Activated naive CD8-positive, alpha-beta T cell treated with anti-CD3 and anti-CD28 coated beads, Interleukin-2, amount 50 U/mL, for 24 hours (primary cell): ENCODE measurements at regions not wholly inside any gene's neighbourhood (a gene's known extent, or its start where the extent isn't known, plus 50 kb on each side); places are given as distances from the start of the nearest gene placed in this dataset.
"Not testable (repeated sequence)": the region's sequence is repeated elsewhere in the genome, so short reads cannot be mapped to it uniquely, and the experiment has no call there.

Source experiments
- ATAC-seq: fragments of 150-1000 bp; cut with Tn5 transposase; one replicate; pipeline ENCODE4 v1.10.0; 2021
- DNase-seq: peaks from one replicate; pipeline ENCODE4 v3.0.0; 2021
- H3K27ac Mint-ChIP-seq: one replicate; pipeline ENCODE4 v1.8.0; 2021; ENCODE audit warnings: mild to moderate bottlenecking, mixed read lengths
- H3K27me3 Mint-ChIP-seq: one replicate; pipeline ENCODE4 v1.8.0; 2021; ENCODE audit warnings: mixed read lengths
- H3K36me3 Mint-ChIP-seq: one replicate; pipeline ENCODE4 v1.8.0; 2021; ENCODE audit warnings: low read depth, mixed read lengths
- H3K4me1 Mint-ChIP-seq: one replicate; pipeline ENCODE4 v1.8.0; 2021; ENCODE audit warnings: mixed read lengths
- H3K4me3 Mint-ChIP-seq: one replicate; pipeline ENCODE4 v1.8.0; 2021; ENCODE audit warnings: mild to moderate bottlenecking, moderate library complexity, mixed read lengths
- H3K9me3 Mint-ChIP-seq: one replicate; pipeline ENCODE4 v1.8.0; 2021; ENCODE audit warnings: mixed read lengths

GRCh38 chr9:73951147-73951546 lies 546.0 kb upstream of the RORB start:
- no peak overlapping the region for H3K27ac Mint-ChIP-seq
- ATAC-seq (no peak), DNase-seq (no peak)
- H3K36me3 Mint-ChIP-seq, result no peaks in the 10 kb centered on the region
- H3K4me1 Mint-ChIP-seq, result no peaks in the 10 kb centered on the region
- no peak overlapping the region for H3K4me3 Mint-ChIP-seq
- H3K27me3 Mint-ChIP-seq, result no peaks in the 10 kb centered on the region
- H3K9me3 Mint-ChIP-seq, result peaks cover 7% of the 10 kb centered on the region

DNA sequence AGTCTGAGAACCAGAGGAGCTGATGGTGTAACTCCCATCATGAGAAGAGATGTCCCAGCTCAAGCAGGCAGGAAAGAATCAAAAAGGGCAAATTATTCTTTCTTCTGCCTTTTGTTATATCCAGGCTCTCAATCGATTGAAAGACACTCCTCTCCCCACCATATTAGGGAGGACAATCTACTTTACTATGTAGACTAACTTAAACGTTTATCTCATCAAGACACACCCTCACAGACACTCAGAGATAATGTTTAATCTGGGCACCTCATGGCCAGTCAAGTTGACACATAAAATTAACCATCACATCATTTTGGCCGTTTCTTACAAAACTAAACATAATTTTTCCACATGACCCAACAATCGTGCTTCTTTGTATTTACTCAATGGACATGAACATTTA lies 534.3 kb upstream of the RORB start:
- Mint-ChIP-seq H3K27me3 (no peaks in the 10 kb centered on the region), H3K9me3 (no peaks in the 10 kb centered on the region), H3K4me3 (no peak overlapping the region), H3K4me1 (no peaks in the 10 kb centered on the region), H3K27ac (no peak overlapping the region), H3K36me3 (no peaks in the 10 kb centered on the region)
- ATAC-seq (no peak), DNase-seq (no peak)

- no peaks in the 10 kb centered on the region for H3K4me1 Mint-ChIP-seq
- H3K36me3 Mint-ChIP-seq, result no peaks in the 10 kb centered on the region
- DNase-seq (no peak), ATAC-seq (no peak)
- H3K27ac Mint-ChIP-seq, result no peak overlapping the region
- peaks cover 7% of the 10 kb centered on the region for H3K9me3 Mint-ChIP-seq
- no peak overlapping the region for H3K4me3 Mint-ChIP-seq
- no peaks in the 10 kb centered on the region for H3K27me3 Mint-ChIP-seq
These were observed 527.2 kb upstream of the RORB start for GRCh38 chr9:73969936-73970335.

GRCh38 chr9:73976424-73976823 lies 520.7 kb upstream of the RORB start:
- H3K4me1 Mint-ChIP-seq, H3K4me3 Mint-ChIP-seq, H3K36me3 Mint-ChIP-seq, ATAC-seq, H3K9me3 Mint-ChIP-seq, H3K27ac Mint-ChIP-seq, H3K27me3 Mint-ChIP-seq, DNase-seq: not testable (repeated sequence)

DNA sequence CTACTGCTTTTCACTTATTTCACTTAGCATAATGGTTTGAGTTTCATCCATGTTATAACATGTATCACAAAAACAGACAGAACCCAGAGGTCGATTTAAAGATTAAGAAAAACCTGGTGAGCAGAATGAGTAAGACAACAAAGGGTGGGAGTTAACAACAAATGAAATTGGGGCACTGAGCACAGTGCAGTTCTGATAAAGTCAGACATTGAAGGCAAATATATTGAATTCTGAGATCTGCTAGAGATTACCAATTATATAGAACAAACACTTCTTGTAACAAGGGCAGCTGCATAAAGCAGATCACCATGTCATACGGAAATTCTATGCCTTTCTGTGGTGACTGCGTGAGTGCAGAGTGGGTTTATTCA lies 517.3 kb upstream of the RORB start:
- Mint-ChIP-seq H3K27me3 (no peaks in the 10 kb centered on the region), H3K4me1 (no peaks in the 10 kb centered on the region), H3K4me3 (no peak overlapping the region), H3K36me3 (no peaks in the 10 kb centered on the region), H3K27ac (no peak overlapping the region), H3K9me3 (peaks cover 9% of the 10 kb centered on the region)
- DNase-seq, result no peak
- no peak for ATAC-seq

DNA sequence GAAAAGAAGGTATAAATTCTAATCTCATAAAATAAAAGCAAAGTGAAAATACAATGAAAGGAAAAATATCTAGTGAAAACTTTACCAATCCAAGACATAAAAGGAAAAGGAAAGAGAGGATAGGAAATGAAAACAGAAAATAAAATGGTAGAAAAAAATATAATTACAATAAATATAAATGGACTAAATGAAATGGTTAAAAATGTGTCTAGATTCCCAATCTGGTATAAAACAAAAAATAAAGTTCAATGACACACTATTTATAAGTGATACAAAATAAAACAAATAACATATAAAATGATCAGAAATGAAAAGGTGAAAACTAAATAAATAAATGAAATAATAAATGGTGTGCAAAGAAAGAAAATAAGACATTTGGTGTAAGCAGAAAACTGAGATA lies 516.4 kb upstream of the RORB start:
- no peak for DNase-seq
- H3K9me3 Mint-ChIP-seq, result peaks cover 16% of the 10 kb centered on the region
- H3K27me3 Mint-ChIP-seq, result no peaks in the 10 kb centered on the region
- no peak overlapping the region for H3K27ac Mint-ChIP-seq
- no peak overlapping the region for H3K4me3 Mint-ChIP-seq
- H3K4me1 Mint-ChIP-seq, result no peaks in the 10 kb centered on the region
- no peaks in the 10 kb centered on the region for H3K36me3 Mint-ChIP-seq
- ATAC-seq, result no peak

- no peak for ATAC-seq
- no peaks in the 10 kb centered on the region for H3K4me1 Mint-ChIP-seq
- DNase-seq, result no peak
- peaks cover 19% of the 10 kb centered on the region for H3K9me3 Mint-ChIP-seq
- no peaks in the 10 kb centered on the region for H3K27me3 Mint-ChIP-seq
- no peak overlapping the region for H3K27ac Mint-ChIP-seq
- no peak overlapping the region for H3K4me3 Mint-ChIP-seq
- no peaks in the 10 kb centered on the region for H3K36me3 Mint-ChIP-seq
These were observed 515.7 kb upstream of the RORB start for GRCh38 chr9:73981405-73981804.

GRCh38 chr9:73995836-73996235 lies 501.3 kb upstream of the RORB start:
- no peaks in the 10 kb centered on the region for H3K36me3 Mint-ChIP-seq
- H3K4me1 Mint-ChIP-seq, result no peaks in the 10 kb centered on the region
- peaks cover 2% of the 10 kb centered on the region for H3K9me3 Mint-ChIP-seq
- DNase-seq (no peak), ATAC-seq (no peak)
- no peaks in the 10 kb centered on the region for H3K27me3 Mint-ChIP-seq
- no peak overlapping the region for H3K27ac Mint-ChIP-seq
- H3K4me3 Mint-ChIP-seq, result no peak overlapping the region

DNA sequence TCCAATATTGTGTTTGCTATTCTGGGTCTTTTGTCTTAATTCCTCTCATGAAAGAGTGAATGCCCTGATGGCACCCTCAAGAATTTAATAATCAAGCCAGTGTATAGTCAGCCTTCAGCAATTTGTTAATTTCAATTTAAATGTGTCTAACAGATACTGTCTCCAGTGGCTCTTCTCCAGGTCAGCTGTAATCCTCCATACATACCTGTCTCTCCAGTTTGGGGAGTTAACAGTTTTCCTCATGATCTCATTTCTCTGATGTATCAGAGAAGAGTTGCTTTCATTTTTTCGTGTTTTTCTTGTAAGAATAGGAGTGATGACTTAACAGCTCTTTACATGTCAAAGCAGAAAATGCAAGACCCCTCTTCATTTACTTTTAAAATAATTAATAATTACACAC lies 500.3 kb upstream of the RORB start:
- no peaks in the 10 kb centered on the region for H3K4me1 Mint-ChIP-seq
- H3K27ac Mint-ChIP-seq, result no peak overlapping the region
- no peak overlapping the region for H3K4me3 Mint-ChIP-seq
- ATAC-seq, result no peak
- no peak for DNase-seq
- no peaks in the 10 kb centered on the region for H3K9me3 Mint-ChIP-seq
- no peaks in the 10 kb centered on the region for H3K36me3 Mint-ChIP-seq
- no peaks in the 10 kb centered on the region for H3K27me3 Mint-ChIP-seq

DNA sequence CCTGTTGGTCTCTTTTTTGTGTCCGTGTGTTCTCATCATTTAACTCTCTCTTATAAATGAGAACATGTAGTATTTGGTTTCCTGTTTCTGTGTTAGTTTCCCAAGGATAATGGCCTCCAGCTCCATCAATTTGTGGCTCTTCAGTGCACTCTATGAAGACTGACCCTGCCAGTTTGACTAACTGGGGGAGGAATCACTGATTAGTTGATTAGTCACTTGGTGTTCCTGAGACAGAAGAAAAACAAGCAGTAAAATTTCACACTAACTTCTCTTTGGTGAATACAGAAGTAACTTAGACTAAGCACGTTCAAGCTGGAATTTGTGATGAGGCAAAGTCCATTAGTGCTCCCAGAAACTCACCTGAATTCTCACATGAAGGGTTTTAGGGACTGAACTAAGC lies 495.8 kb upstream of the RORB start:
- ATAC-seq, result no peak
- Mint-ChIP-seq H3K27me3 (no peaks in the 10 kb centered on the region), H3K36me3 (no peaks in the 10 kb centered on the region), H3K4me3 (no peak overlapping the region), H3K27ac (no peak overlapping the region), H3K4me1 (no peaks in the 10 kb centered on the region), H3K9me3 (no peaks in the 10 kb centered on the region)
- DNase-seq, result no peak

- Mint-ChIP-seq H3K36me3 (no peaks in the 10 kb centered on the region), H3K4me3 (no peak overlapping the region), H3K4me1 (no peaks in the 10 kb centered on the region), H3K9me3 (no peaks in the 10 kb centered on the region), H3K27me3 (no peaks in the 10 kb centered on the region), H3K27ac (no peak overlapping the region)
- no peak for DNase-seq
- ATAC-seq, result no peak
These were observed 490.2 kb upstream of the RORB start for GRCh38 chr9:74006935-74007334.

GRCh38 chr9:74007833-74008232 lies 489.3 kb upstream of the RORB start:
- H3K27ac Mint-ChIP-seq, result no peak overlapping the region
- DNase-seq (no peak), ATAC-seq (no peak)
- no peaks in the 10 kb centered on the region for H3K27me3 Mint-ChIP-seq
- no peaks in the 10 kb centered on the region for H3K36me3 Mint-ChIP-seq
- no peaks in the 10 kb centered on the region for H3K9me3 Mint-ChIP-seq
- no peak overlapping the region for H3K4me3 Mint-ChIP-seq
- H3K4me1 Mint-ChIP-seq, result no peaks in the 10 kb centered on the region

GRCh38 chr9:74016004-74016403 lies 481.1 kb upstream of the RORB start:
- DNase-seq, result no peak
- Mint-ChIP-seq H3K27ac (no peak overlapping the region), H3K27me3 (no peaks in the 10 kb centered on the region), H3K4me3 (no peak overlapping the region), H3K36me3 (no peaks in the 10 kb centered on the region), H3K9me3 (no peaks in the 10 kb centered on the region), H3K4me1 (no peaks in the 10 kb centered on the region)
- ATAC-seq, result no peak

- H3K9me3 Mint-ChIP-seq, result peaks cover 12% of the 10 kb centered on the region
- ATAC-seq (no peak), DNase-seq (no peak)
- no peaks in the 10 kb centered on the region for H3K4me1 Mint-ChIP-seq
- no peak overlapping the region for H3K27ac Mint-ChIP-seq
- no peak overlapping the region for H3K4me3 Mint-ChIP-seq
- no peaks in the 10 kb centered on the region for H3K36me3 Mint-ChIP-seq
- no peaks in the 10 kb centered on the region for H3K27me3 Mint-ChIP-seq
These were observed 471.7 kb upstream of the RORB start for GRCh38 chr9:74025402-74025925.

- Mint-ChIP-seq H3K36me3 (no peaks in the 10 kb centered on the region), H3K4me1 (no peaks in the 10 kb centered on the region), H3K9me3 (no peaks in the 10 kb centered on the region), H3K27ac (no peak overlapping the region), H3K4me3 (no peak overlapping the region), H3K27me3 (no peaks in the 10 kb centered on the region)
- no peak for DNase-seq
- no peak for ATAC-seq
These were observed 464.7 kb upstream of the RORB start for GRCh38 chr9:74032421-74032820.

GRCh38 chr9:74035786-74036185 lies 461.3 kb upstream of the RORB start:
- ATAC-seq (no peak), DNase-seq (no peak)
- Mint-ChIP-seq H3K36me3 (no peaks in the 10 kb centered on the region), H3K27me3 (no peaks in the 10 kb centered on the region), H3K9me3 (no peaks in the 10 kb centered on the region), H3K27ac (no peak overlapping the region), H3K4me1 (no peaks in the 10 kb centered on the region), H3K4me3 (no peak overlapping the region)
